ENCODE measurements at regions not wholly inside any gene's neighbourhood (a gene's known extent, or its start where the extent isn't known, plus 50 kb on each side); places are given as distances from the start of the nearest gene placed in this dataset.
A peak's percentile ranks its signal among the peaks of the same experiment; 100 is the strongest.

DNA sequence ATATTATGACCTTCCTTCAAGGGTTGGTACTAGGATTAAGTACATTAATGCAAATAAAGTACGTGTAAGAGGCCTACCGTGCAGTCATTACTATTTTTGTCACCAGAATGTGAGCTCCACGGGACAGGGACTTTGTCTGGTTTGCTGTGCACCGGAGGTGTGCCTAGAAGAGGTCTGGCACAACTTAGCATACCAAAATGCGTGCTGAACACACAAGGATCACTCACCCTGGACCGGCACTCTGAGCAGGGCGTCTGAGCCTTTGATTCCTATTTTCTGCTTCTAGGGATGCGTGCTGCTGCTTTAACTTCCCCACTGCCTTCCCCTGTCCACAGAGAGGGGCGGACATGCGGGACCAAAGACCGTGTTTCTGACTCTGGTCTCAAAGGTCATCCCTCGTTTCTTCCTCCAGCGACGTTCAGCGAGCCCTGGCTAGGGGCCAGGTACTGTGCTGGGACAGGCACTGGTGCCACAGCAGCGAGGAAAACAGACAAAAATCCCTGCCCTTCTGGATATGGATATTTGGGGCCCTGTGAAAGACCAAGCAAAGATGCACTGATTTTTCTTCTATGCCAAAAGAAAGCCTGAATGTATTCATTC is 222.7 kb downstream of the BMP7 start:
- ChIA-PET POLR2A (no interaction called here), CTCF (no interaction called here)
- no peaks in the 10 kb centered on the region for H3K9me3 Mint-ChIP-seq

DNA sequence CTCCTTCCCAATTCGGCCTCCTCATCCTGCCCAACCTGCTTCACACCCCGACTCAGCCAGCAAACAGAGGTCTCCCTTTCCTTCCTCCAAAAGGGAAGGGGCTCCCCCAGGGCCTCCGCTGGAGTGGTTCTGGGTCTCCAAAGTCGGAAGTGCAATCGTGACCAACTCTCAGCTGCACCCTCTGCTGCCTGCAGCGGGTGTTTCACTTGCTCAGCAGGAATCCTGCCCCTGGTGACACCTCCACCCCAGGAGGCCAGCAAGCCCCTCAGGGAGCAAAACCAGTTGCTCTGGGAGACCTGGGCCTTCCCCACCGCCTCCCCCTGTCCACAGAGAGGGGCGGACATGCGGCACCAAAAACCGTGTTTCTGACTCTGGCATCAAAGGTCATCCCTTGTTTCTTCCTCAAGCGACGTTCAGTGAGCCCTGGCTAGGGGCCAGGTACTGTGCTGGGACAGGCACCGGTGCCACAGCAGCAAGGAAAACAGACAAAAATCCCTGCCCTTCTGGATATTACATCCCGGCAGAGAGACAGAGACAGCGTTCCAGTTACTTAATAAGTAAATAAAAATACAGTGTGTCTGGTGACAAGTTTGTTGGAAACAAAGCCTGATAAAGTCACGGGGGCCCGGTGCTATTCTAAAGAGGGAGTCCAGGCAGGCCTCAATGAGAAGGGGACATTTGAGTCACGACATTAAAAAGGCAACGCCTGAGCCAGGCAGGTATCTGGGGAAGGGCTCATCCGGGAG is 219.0 kb downstream of the BMP7 start:
- CTCF ChIA-PET = no interaction called here
- H3K9me3 ChIP-seq (ENCODE audit: low read length) = no peaks in the 10 kb centered on the region
- Mint-ChIP-seq H3K36me3 (no peaks in the 10 kb centered on the region), H3K27ac (no peak overlapping the region), H3K9me3 (no peaks in the 10 kb centered on the region), H3K4me3 (no peak overlapping the region), H3K27me3 (peaks cover 0 to 1% of the 10 kb centered on the region in 2 donors), H3K4me1 (no peaks in the 10 kb centered on the region)
- DNase-seq = no peak
- no peak overlapping the region for H3K4me3 ChIP-seq (ENCODE audit: low read length)
- H3K36me3 ChIP-seq (ENCODE audit: insufficient read depth, low read length) = no peaks in the 10 kb centered on the region
- no peaks in the 10 kb centered on the region for H3K4me1 ChIP-seq (ENCODE audit: insufficient read depth, low read length)
- H3K27ac ChIP-seq (ENCODE audit: low read depth, low read length) = no peak overlapping the region
- H3K27me3 ChIP-seq (ENCODE audit: insufficient read depth, low read length, poor library complexity, severe bottlenecking) = no peaks in the 10 kb centered on the region
- POLR2A ChIA-PET = no interaction called here

More for the DNA sequence above, 222.7 kb downstream of the BMP7 start:
- Mint-ChIP-seq H3K27ac (no peak overlapping the region), H3K4me1 (no peaks in the 10 kb centered on the region), H3K36me3 (no peaks in the 10 kb centered on the region), H3K27me3 (peaks cover 0 to 1% of the 10 kb centered on the region in 2 donors), H3K4me3 (no peak overlapping the region)
- Histone ChIP-seq H3K4me3 (ENCODE audit: low read length) (no peak overlapping the region), H3K27me3 (ENCODE audit: insufficient read depth, low read length, poor library complexity, severe bottlenecking) (no peaks in the 10 kb centered on the region), H3K36me3 (ENCODE audit: insufficient read depth, low read length) (no peaks in the 10 kb centered on the region), H3K9me3 (ENCODE audit: low read length) (no peaks in the 10 kb centered on the region), H3K27ac (ENCODE audit: low read depth, low read length) (no peak overlapping the region), H3K4me1 (ENCODE audit: insufficient read depth, low read length) (no peaks in the 10 kb centered on the region)
- no peak for DNase-seq

- no peak overlapping the region for H3K27ac Mint-ChIP-seq
- Histone ChIP-seq H3K27ac (ENCODE audit: low read depth, low read length) (no peak overlapping the region), H3K9me3 (ENCODE audit: low read length) (no peaks in the 10 kb centered on the region), H3K36me3 (ENCODE audit: insufficient read depth, low read length) (no peaks in the 10 kb centered on the region), H3K27me3 (ENCODE audit: insufficient read depth, low read length, poor library complexity, severe bottlenecking) (no peaks in the 10 kb centered on the region), H3K4me3 (ENCODE audit: low read length) (no peak overlapping the region), H3K4me1 (ENCODE audit: insufficient read depth, low read length) (no peaks in the 10 kb centered on the region)
- peaks cover 0 to 1% of the 10 kb centered on the region in 2 donors for H3K27me3 Mint-ChIP-seq
- H3K4me3 Mint-ChIP-seq = no peak overlapping the region
- POLR2A ChIA-PET = no interaction called here
- H3K9me3 Mint-ChIP-seq = no peaks in the 10 kb centered on the region
- CTCF ChIA-PET = no interaction called here
- DNase-seq = no peak
- H3K36me3 Mint-ChIP-seq = no peaks in the 10 kb centered on the region
- H3K4me1 Mint-ChIP-seq = no peaks in the 10 kb centered on the region
Observed at GRCh38 chr20:57048027-57048869, 218.2 kb downstream of the BMP7 start.

DNA sequence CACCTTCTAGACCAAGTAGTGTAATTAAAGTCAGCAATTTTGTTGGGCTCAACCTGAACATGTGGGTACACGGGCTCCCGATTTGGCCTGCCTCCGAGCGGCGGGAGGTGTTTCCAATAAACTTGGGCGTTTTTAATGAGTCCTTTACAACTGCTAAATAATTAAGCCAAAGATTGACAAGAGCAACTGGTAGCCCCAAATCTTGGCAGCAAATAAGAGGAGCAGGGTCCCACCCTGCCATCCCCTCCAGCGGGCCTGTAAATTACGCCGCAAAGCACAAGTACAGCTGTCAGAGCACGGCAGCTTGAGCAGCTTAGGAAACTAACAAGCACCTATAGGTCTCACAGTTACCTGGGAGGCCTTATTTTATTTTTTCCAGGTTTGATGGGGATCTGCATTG is 217.1 kb downstream of the BMP7 start:
- H3K4me1 Mint-ChIP-seq = no peaks in the 10 kb centered on the region
- CTCF ChIA-PET = no interaction called here

GRCh38 chr20:57051096-57051495 is 215.3 kb downstream of the BMP7 start:
- no peaks in the 10 kb centered on the region for H3K9me3 ChIP-seq (ENCODE audit: low read length)
- POLR2A ChIA-PET = no interaction called here
- Mint-ChIP-seq H3K27me3 (no peaks in the 10 kb centered on the region), H3K4me3 (no peak overlapping the region), H3K36me3 (no peaks in the 10 kb centered on the region), H3K27ac (no peak overlapping the region), H3K9me3 (no peaks in the 10 kb centered on the region), H3K4me1 (no peaks in the 10 kb centered on the region)
- H3K4me1 ChIP-seq (ENCODE audit: insufficient read depth, low read length) = no peaks in the 10 kb centered on the region
- H3K27ac ChIP-seq (ENCODE audit: low read depth, low read length) = no peak overlapping the region
- no peaks in the 10 kb centered on the region for H3K27me3 ChIP-seq (ENCODE audit: insufficient read depth, low read length, poor library complexity, severe bottlenecking)
- H3K36me3 ChIP-seq (ENCODE audit: insufficient read depth, low read length) = no peaks in the 10 kb centered on the region
- H3K4me3 ChIP-seq (ENCODE audit: low read length) = no peak overlapping the region
- CTCF ChIA-PET = no interaction called here
- no peak for DNase-seq

More for the DNA sequence above, 217.1 kb downstream of the BMP7 start:
- Mint-ChIP-seq H3K36me3 (no peaks in the 10 kb centered on the region), H3K4me3 (no peak overlapping the region), H3K27ac (peak overlapping the region in 1 of 8 donors; percentile 69), H3K9me3 (no peaks in the 10 kb centered on the region), H3K27me3 (peaks cover 0 to 1% of the 10 kb centered on the region in 2 donors)
- no peaks in the 10 kb centered on the region for H3K4me1 ChIP-seq (ENCODE audit: insufficient read depth, low read length)
- H3K9me3 ChIP-seq (ENCODE audit: low read length) = no peaks in the 10 kb centered on the region
- no peak for DNase-seq
- H3K27ac ChIP-seq (ENCODE audit: low read depth, low read length) = no peak overlapping the region
- no peaks in the 10 kb centered on the region for H3K36me3 ChIP-seq (ENCODE audit: insufficient read depth, low read length)
- POLR2A ChIA-PET = no interaction called here
- no peak overlapping the region for H3K4me3 ChIP-seq (ENCODE audit: low read length)
- no peaks in the 10 kb centered on the region for H3K27me3 ChIP-seq (ENCODE audit: insufficient read depth, low read length, poor library complexity, severe bottlenecking)

DNA sequence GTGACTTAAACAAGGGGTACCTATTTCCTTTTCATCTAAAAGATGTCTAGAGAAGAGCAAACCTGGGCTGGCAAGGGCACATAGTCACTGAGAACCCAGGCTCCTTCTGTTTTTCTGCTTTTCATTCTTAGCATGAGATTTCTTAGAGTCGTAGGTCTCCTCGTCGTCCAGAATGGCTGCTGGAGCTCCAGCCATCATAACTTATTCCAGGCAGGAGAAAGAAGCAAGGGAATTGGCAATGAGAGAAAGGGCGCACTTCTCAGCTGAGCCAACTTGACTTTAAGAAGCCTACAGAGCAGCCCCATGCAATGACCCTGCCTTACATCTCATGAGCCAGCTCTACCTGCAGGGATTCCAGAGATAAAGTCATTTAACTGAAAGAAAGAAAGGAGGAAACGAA is 213.4 kb downstream of the BMP7 start:
- Mint-ChIP-seq H3K9me3 (no peaks in the 10 kb centered on the region), H3K4me1 (no peaks in the 10 kb centered on the region), H3K36me3 (no peaks in the 10 kb centered on the region), H3K27me3 (peaks cover 0 to 1% of the 10 kb centered on the region in 2 donors), H3K27ac (no peak overlapping the region), H3K4me3 (no peak overlapping the region)
- no peak overlapping the region for H3K4me3 ChIP-seq (ENCODE audit: low read length)
- no peak for DNase-seq
- H3K36me3 ChIP-seq (ENCODE audit: insufficient read depth, low read length) = no peaks in the 10 kb centered on the region
- no peaks in the 10 kb centered on the region for H3K27me3 ChIP-seq (ENCODE audit: insufficient read depth, low read length, poor library complexity, severe bottlenecking)
- H3K9me3 ChIP-seq (ENCODE audit: low read length) = no peaks in the 10 kb centered on the region
- POLR2A ChIA-PET = no interaction called here
- no peak overlapping the region for H3K27ac ChIP-seq (ENCODE audit: low read depth, low read length)
- CTCF ChIA-PET = no interaction called here
- no peaks in the 10 kb centered on the region for H3K4me1 ChIP-seq (ENCODE audit: insufficient read depth, low read length)

GRCh38 chr20:57053793-57054552 is 212.5 kb downstream of the BMP7 start:
- peaks cover 0 to 3% (median 2%) of the 10 kb centered on the region in 3 donors for H3K4me1 Mint-ChIP-seq
- no peaks in the 10 kb centered on the region for H3K9me3 Mint-ChIP-seq
- POLR2A ChIA-PET = no interaction called here
- CTCF ChIA-PET = no interaction called here
- Histone ChIP-seq H3K27me3 (ENCODE audit: insufficient read depth, low read length, poor library complexity, severe bottlenecking) (no peaks in the 10 kb centered on the region), H3K4me1 (ENCODE audit: insufficient read depth, low read length) (no peaks in the 10 kb centered on the region), H3K4me3 (ENCODE audit: low read length) (no peak overlapping the region), H3K27ac (ENCODE audit: low read depth, low read length) (no peak overlapping the region), H3K9me3 (ENCODE audit: low read length) (no peaks in the 10 kb centered on the region), H3K36me3 (ENCODE audit: insufficient read depth, low read length) (no peaks in the 10 kb centered on the region)
- no peak for DNase-seq
- H3K27ac Mint-ChIP-seq = no peak overlapping the region
- peaks cover 0 to 7% of the 10 kb centered on the region in 2 donors for H3K27me3 Mint-ChIP-seq
- H3K4me3 Mint-ChIP-seq = no peak overlapping the region
- H3K36me3 Mint-ChIP-seq = no peaks in the 10 kb centered on the region

DNA sequence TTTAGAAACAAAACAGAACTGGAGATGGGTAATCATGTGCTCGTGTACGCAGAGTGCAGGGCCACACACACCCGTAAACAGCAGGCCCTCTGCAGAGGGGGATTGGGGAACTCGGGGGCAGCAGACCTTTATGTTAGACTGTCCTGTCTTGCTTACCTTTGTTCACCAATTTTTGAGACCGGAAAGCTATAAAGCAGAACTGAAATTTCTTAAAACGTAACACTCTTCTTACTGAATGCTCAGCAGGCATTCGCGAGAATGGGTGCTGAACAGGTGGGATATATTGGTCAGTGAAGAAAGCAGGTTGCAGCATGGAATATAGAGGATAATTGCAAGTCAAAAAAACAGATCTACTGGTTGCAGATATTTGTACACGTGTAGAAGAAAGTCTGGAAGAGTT is 211.1 kb downstream of the BMP7 start:
- Mint-ChIP-seq H3K4me1 (peaks cover 2 to 12% (median 11%) of the 10 kb centered on the region in 3 donors), H3K4me3 (no peak overlapping the region), H3K36me3 (no peaks in the 10 kb centered on the region), H3K27ac (no peak overlapping the region), H3K27me3 (peaks cover 0 to 10% of the 10 kb centered on the region in 2 donors), H3K9me3 (no peaks in the 10 kb centered on the region)
- Histone ChIP-seq H3K9me3 (ENCODE audit: low read length) (no peaks in the 10 kb centered on the region), H3K27ac (ENCODE audit: low read depth, low read length) (no peak overlapping the region), H3K36me3 (ENCODE audit: insufficient read depth, low read length) (no peaks in the 10 kb centered on the region), H3K4me3 (ENCODE audit: low read length) (no peak overlapping the region), H3K4me1 (ENCODE audit: insufficient read depth, low read length) (no peaks in the 10 kb centered on the region), H3K27me3 (ENCODE audit: insufficient read depth, low read length, poor library complexity, severe bottlenecking) (no peaks in the 10 kb centered on the region)
- CTCF ChIA-PET = no interaction called here
- POLR2A ChIA-PET = no interaction called here
- no peak for DNase-seq

Data from CD8-positive, alpha-beta memory T cell (primary cell).